Neuronal stem cell (in vitro differentiated cells): ENCODE measurements at regions not wholly inside any gene's neighbourhood (a gene's known extent, or its start where the extent isn't known, plus 50 kb on each side); places are given as distances from the start of the nearest gene placed in this dataset.

ENCODE experiments used
- DNase-seq: peaks from one replicate; pipeline ENCODE4 v3.0.0-alpha.2; 2013; ENCODE audit warnings: low spot score
- H2AFZ ChIP-seq: one replicate; pipeline ENCODE4 v1.6.1; 2013; ENCODE audit warnings: mild to moderate bottlenecking, low read length, inconsistent platforms
- H2AK5ac ChIP-seq: 2 replicates; pipeline ENCODE4 v1.6.1; 2013; ENCODE audit warnings: low read depth, mild to moderate bottlenecking, inconsistent platforms, low read length, moderate library complexity, mixed read lengths
- H2BK120ac ChIP-seq: 2 replicates; pipeline ENCODE4 v1.6.1; 2013; ENCODE audit warnings: low read depth, mild to moderate bottlenecking, inconsistent platforms, low read length, moderate library complexity, mixed read lengths
- H2BK12ac ChIP-seq: one replicate; pipeline ENCODE4 v1.6.1; 2013; ENCODE audit warnings: low read length, inconsistent platforms
- H2BK15ac ChIP-seq: 2 replicates; pipeline ENCODE4 v1.6.1; 2013; ENCODE audit warnings: mild to moderate bottlenecking, low read length, inconsistent platforms, mixed read lengths
- H2BK5ac ChIP-seq: one replicate; pipeline ENCODE4 v1.6.1; 2013; ENCODE audit warnings: inconsistent platforms, mild to moderate bottlenecking, low read length, moderate library complexity
- H3K14ac ChIP-seq: one replicate; pipeline ENCODE4 v1.6.1; 2013; ENCODE audit warnings: low read length, inconsistent platforms
- H3K18ac ChIP-seq: 2 replicates; pipeline ENCODE4 v1.6.1; 2013; ENCODE audit warnings: low read length, inconsistent platforms
- H3K23ac ChIP-seq: 2 replicates; pipeline ENCODE4 v1.6.1; 2013; ENCODE audit warnings: low read depth, mild to moderate bottlenecking, mixed read lengths, low read length, inconsistent platforms; ENCODE audit not compliant: poor library complexity
- H3K27ac ChIP-seq: replicated peaks from 3 replicates; pipeline ENCODE4 v1.5.1; 2013; ENCODE audit warnings: low read length, inconsistent platforms
- H3K27me3 ChIP-seq, 3 experiments: 2 replicates each; pipeline ENCODE4 v1.6.1; 2013; ENCODE audit warnings: low read length in 3 of 3, mild to moderate bottlenecking in 2 of 3, inconsistent platforms in 1 of 3, low read depth in 1 of 3, mixed read lengths in 1 of 3, moderate library complexity in 1 of 3; ENCODE audit not compliant: control insufficient read depth in 3 of 3, insufficient read depth in 3 of 3
- H3K36me3 ChIP-seq, 2 donors: replicated peaks in 1 of 2; 2 replicates each; pipeline ENCODE4 v1.6.1; 2013; ENCODE audit warnings: low read length in 2 of 2; ENCODE audit not compliant: control insufficient read depth in 2 of 2, insufficient read depth in 2 of 2
- H3K4ac ChIP-seq: 2 replicates; pipeline ENCODE4 v1.6.1; 2013; ENCODE audit warnings: inconsistent platforms, mild to moderate bottlenecking, low read length, moderate library complexity
- H3K4me1 ChIP-seq, 2 donors: 1 replicate in 1 of 2; 2 replicates in 1 of 2; pipeline ENCODE4 v1.6.1; 2013; ENCODE audit warnings: low read length in 2 of 2, low read depth in 1 of 2; ENCODE audit not compliant: control insufficient read depth in 2 of 2, insufficient read depth in 1 of 2
- H3K4me2 ChIP-seq: one replicate; pipeline ENCODE4 v1.6.1; 2013; ENCODE audit warnings: mild to moderate bottlenecking, low read length, inconsistent platforms; ENCODE audit not compliant: insufficient read depth, poor library complexity, severe bottlenecking
- H3K4me3 ChIP-seq, 2 donors: 2 replicates each; pipeline ENCODE4 v1.5.1; 2013; ENCODE audit warnings: low read length in 2 of 2, mild to moderate bottlenecking in 2 of 2, inconsistent platforms in 1 of 2, moderate library complexity in 1 of 2
- H3K79me1 ChIP-seq: one replicate; pipeline ENCODE4 v1.6.1; 2013; ENCODE audit warnings: low read depth, mild to moderate bottlenecking, inconsistent platforms, low read length, moderate library complexity
- H3K9ac ChIP-seq: one replicate; pipeline ENCODE4 v1.6.1; 2013; ENCODE audit warnings: mild to moderate bottlenecking, low read depth, low read length, inconsistent platforms; ENCODE audit not compliant: poor library complexity
- H3K9me3 ChIP-seq, 2 donors: replicated peaks in 1 of 2; 2 replicates each; pipeline versions ENCODE3 to v1.6.1; 2013; ENCODE audit warnings: low read length in 2 of 2, mild to moderate bottlenecking in 2 of 2, inconsistent platforms in 1 of 2, low read depth in 1 of 2, mixed read lengths in 1 of 2, moderate library complexity in 1 of 2; ENCODE audit not compliant: control insufficient read depth in 2 of 2, insufficient read depth in 1 of 2
- H4K8ac ChIP-seq: one replicate; pipeline ENCODE4 v1.6.1; 2013; ENCODE audit warnings: low read depth, mild to moderate bottlenecking, inconsistent platforms, low read length, moderate library complexity
- H4K91ac ChIP-seq: one replicate; pipeline ENCODE4 v1.6.1; 2013; ENCODE audit warnings: low read length, low read depth, mild to moderate bottlenecking, inconsistent platforms; ENCODE audit not compliant: poor library complexity
- WGBS, 2 donors: extraction: QIAGEN DNeasy Blood & Tissue Kit; methylation state at CpG; one replicate each; pipeline ENCODE4 v1.1.7; 2013; ENCODE audit warnings: missing lambda C conversion rate in 2 of 2, mixed read lengths in 1 of 2; ENCODE audit not compliant: insufficient read length in 2 of 2, insufficient replicate concordance in 1 of 2; ENCODE audit errors: extremely low coverage in 2 of 2; 5-methylcytosine and 5-hydroxymethylcytosine counted together

GRCh38 chr16:35174016-35174415, 1714.6 kb downstream of the TP53TG3F start:
- Histone ChIP-seq H3K36me3 (no peaks in the 10 kb centered on the region), H3K14ac (no peak overlapping the region), H3K9me3 (peaks cover 0 to 37% of the 10 kb centered on the region in 2 donors), H4K8ac (no peak overlapping the region), H3K9ac (no peak overlapping the region), H3K18ac (no peak overlapping the region), H2AK5ac (no peak overlapping the region), H3K23ac (no peak overlapping the region), H2BK12ac (no peak overlapping the region), H3K27me3 (no peaks in the 10 kb centered on the region), H2AFZ (no peak overlapping the region), H4K91ac (no peak overlapping the region), H3K4ac (no peak overlapping the region), H2BK15ac (no peak overlapping the region), H3K4me2 (no peak overlapping the region), H2BK5ac (no peak overlapping the region), H3K27ac (no peak overlapping the region), H3K4me3 (peak overlapping the region in 1 of 2 donors; percentile 42), H3K79me1 (no peaks in the 10 kb centered on the region), H2BK120ac (no peak overlapping the region), H3K4me1 (no peaks in the 10 kb centered on the region)
- DNase-seq, result no peak
- WGBS, 2 donors, result no CpG with 5 or more reads among the region's 4 CpGs

- Histone ChIP-seq H3K18ac (no peak overlapping the region), H3K23ac (no peak overlapping the region), H3K9me3 (peaks cover 0 to 44% of the 10 kb centered on the region in 2 donors), H2AFZ (no peak overlapping the region), H3K4me1 (no peaks in the 10 kb centered on the region), H4K91ac (no peak overlapping the region), H2BK15ac (no peak overlapping the region), H3K27me3 (no peaks in the 10 kb centered on the region), H3K4me3 (peak overlapping the region in 1 of 2 donors; percentile 52), H2BK120ac (no peak overlapping the region), H4K8ac (no peak overlapping the region), H3K14ac (no peak overlapping the region), H3K4me2 (no peak overlapping the region), H3K27ac (no peak overlapping the region), H3K79me1 (no peaks in the 10 kb centered on the region), H3K9ac (peak overlapping the region; percentile 2), H3K36me3 (no peaks in the 10 kb centered on the region), H3K4ac (no peak overlapping the region), H2AK5ac (no peak overlapping the region), H2BK12ac (no peak overlapping the region), H2BK5ac (no peak overlapping the region)
- no peak for DNase-seq
- no CpG with 5 or more reads among the region's 5 CpGs for WGBS, 2 donors
These were observed 1717.0 kb downstream of the TP53TG3F start for GRCh38 chr16:35176449-35176848.

GRCh38 chr16:35177851-35178250, 1718.4 kb downstream of the TP53TG3F start:
- H2BK5ac ChIP-seq, result no peak overlapping the region
- H3K79me1 ChIP-seq, result no peaks in the 10 kb centered on the region
- H3K14ac ChIP-seq, result no peak overlapping the region
- peaks cover 0 to 50% of the 10 kb centered on the region in 2 donors for H3K9me3 ChIP-seq
- no CpG with 5 or more reads among the region's 2 CpGs for WGBS, 2 donors
- H2BK12ac ChIP-seq, result no peak overlapping the region
- H2BK15ac ChIP-seq, result no peak overlapping the region
- no peak overlapping the region for H3K4me3 ChIP-seq
- H4K8ac ChIP-seq, result no peak overlapping the region
- no peak overlapping the region for H3K27ac ChIP-seq
- no peaks in the 10 kb centered on the region for H3K27me3 ChIP-seq
- DNase-seq, result no peak
- no peaks in the 10 kb centered on the region for H3K4me1 ChIP-seq
- H2AFZ ChIP-seq, result no peak overlapping the region
- no peak overlapping the region for H2AK5ac ChIP-seq
- no peak overlapping the region for H3K18ac ChIP-seq
- H4K91ac ChIP-seq, result no peak overlapping the region
- no peak overlapping the region for H3K9ac ChIP-seq
- no peak overlapping the region for H3K4me2 ChIP-seq
- no peaks in the 10 kb centered on the region for H3K36me3 ChIP-seq
- H3K4ac ChIP-seq, result no peak overlapping the region
- H2BK120ac ChIP-seq, result no peak overlapping the region
- H3K23ac ChIP-seq, result no peak overlapping the region

- Histone ChIP-seq H2BK15ac (no peak overlapping the region), H3K27me3 (no peaks in the 10 kb centered on the region), H3K14ac (no peak overlapping the region), H3K9ac (no peak overlapping the region), H3K36me3 (no peaks in the 10 kb centered on the region), H4K8ac (no peak overlapping the region), H2AFZ (no peak overlapping the region), H3K9me3 (peaks cover 0 to 63% of the 10 kb centered on the region in 2 donors), H3K4ac (no peak overlapping the region), H2AK5ac (no peak overlapping the region), H2BK5ac (no peak overlapping the region), H3K4me1 (no peaks in the 10 kb centered on the region), H2BK120ac (no peak overlapping the region), H4K91ac (no peak overlapping the region), H3K4me2 (no peak overlapping the region), H3K4me3 (no peak overlapping the region), H3K79me1 (no peaks in the 10 kb centered on the region), H2BK12ac (no peak overlapping the region), H3K27ac (no peak overlapping the region), H3K23ac (no peak overlapping the region), H3K18ac (no peak overlapping the region)
- WGBS, 2 donors, result no CpG with 5 or more reads among the region's 2 CpGs
- DNase-seq, result no peak
These were observed 1721.6 kb downstream of the TP53TG3F start for GRCh38 chr16:35180970-35181369.
